ENCODE measurements at regions not wholly inside any gene's neighbourhood (a gene's known extent, or its start where the extent isn't known, plus 50 kb on each side); places are given as distances from the start of the nearest gene placed in this dataset.

GRCh38 chr18:45253973-45254708 lies 361.1 kb upstream of the SLC14A2 start:
- TF ChIP-seq POLR2A (IDR thresholded peaks at IDR 0.05; ENCODE audit: extremely low read depth, insufficient read length) (no peak), CTCF (IDR thresholded peaks at IDR 0.05; ENCODE audit: low read depth, low read length) (no peak)
